Transverse colon (tissue), 4 donors: ENCODE measurements at regions not wholly inside any gene's neighbourhood (a gene's known extent, or its start where the extent isn't known, plus 50 kb on each side); places are given as distances from the start of the nearest gene placed in this dataset.

Experiments used
- POLR2A ChIP-seq: fragments of 450-650 bp; IDR thresholded peaks from one replicate; pipeline ENCODE4 v1.6.1; 2016; ENCODE audit warnings: antibody characterized with exemption, mild to moderate bottlenecking, moderate library complexity
- POLR2AphosphoS5 ChIP-seq, 3 donors: sonication (generic); formaldehyde crosslinking; IDR thresholded peaks; one replicate each; pipeline ENCODE4 v1.6.1; 2016; ENCODE audit warnings: antibody characterized with exemption in 3 of 3
- TF ChIP-seq, protein P1 (sequence below), 5 experiments: fragments of 200-600 bp in 3 of 5; fragments of 450-650 bp in 2 of 5; sonication (generic) in 3 of 5; IDR thresholded peaks; 1 replicate in 2 of 5; 2 replicates in 3 of 5; pipeline ENCODE4 v1.5.1; 2016 to 2017; ENCODE audit warnings: antibody characterized with exemption in 5 of 5, inconsistent platforms in 3 of 5, mild to moderate bottlenecking in 2 of 5, moderate library complexity in 1 of 5

DNA sequence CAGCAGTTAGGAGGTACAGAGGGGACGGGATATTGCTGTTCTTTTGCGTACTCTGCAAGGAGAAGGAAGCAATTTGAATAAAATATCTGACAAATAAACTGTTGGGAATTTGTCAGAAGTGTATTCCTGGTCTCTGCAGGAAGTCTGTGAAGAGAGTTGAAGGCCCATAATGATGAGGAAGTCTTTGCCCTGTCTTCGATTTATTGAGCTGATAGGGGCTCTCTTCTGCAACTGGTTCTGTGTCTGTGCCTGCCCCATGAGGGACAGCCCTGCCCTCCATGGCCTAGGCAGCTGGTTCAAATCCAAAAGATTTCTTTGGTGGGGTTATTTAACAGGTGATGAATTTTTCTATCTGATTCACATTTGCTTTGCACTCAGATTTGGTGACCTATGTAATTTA, 339.7 kb upstream of the EDNRB start:
- TF ChIP-seq, protein P1, sequence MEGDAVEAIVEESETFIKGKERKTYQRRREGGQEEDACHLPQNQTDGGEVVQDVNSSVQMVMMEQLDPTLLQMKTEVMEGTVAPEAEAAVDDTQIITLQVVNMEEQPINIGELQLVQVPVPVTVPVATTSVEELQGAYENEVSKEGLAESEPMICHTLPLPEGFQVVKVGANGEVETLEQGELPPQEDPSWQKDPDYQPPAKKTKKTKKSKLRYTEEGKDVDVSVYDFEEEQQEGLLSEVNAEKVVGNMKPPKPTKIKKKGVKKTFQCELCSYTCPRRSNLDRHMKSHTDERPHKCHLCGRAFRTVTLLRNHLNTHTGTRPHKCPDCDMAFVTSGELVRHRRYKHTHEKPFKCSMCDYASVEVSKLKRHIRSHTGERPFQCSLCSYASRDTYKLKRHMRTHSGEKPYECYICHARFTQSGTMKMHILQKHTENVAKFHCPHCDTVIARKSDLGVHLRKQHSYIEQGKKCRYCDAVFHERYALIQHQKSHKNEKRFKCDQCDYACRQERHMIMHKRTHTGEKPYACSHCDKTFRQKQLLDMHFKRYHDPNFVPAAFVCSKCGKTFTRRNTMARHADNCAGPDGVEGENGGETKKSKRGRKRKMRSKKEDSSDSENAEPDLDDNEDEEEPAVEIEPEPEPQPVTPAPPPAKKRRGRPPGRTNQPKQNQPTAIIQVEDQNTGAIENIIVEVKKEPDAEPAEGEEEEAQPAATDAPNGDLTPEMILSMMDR (IDR thresholded peaks at IDR 0.05): no peak
- TF ChIP-seq POLR2AphosphoS5 (IDR thresholded peaks at IDR 0.05) (no peak), POLR2A (no peak)
